ENCODE measurements at regions not wholly inside any gene's neighbourhood (a gene's known extent, or its start where the extent isn't known, plus 50 kb on each side); places are given as distances from the start of the nearest gene placed in this dataset.

DNA sequence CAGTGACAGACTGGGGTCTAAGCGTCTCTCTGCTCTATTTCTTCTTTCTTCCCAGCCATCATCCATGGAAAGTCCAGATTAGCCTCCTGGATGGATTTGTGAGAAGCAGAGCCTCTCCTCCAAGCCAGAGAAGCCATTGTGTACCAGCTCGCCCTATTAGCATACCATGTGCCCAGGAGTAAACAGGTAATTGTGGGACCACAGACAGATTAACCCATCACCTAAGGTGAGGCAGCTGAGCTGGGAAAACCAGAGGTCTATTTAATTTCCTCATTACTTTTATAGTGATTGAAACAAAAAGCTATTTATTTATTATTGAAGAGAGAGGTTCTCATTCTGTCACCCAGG lies 54.7 kb upstream of the NT5C1B start:
- H3K4me2 ChIP-seq (ENCODE audit: low read length): no peak overlapping the region
- no peak overlapping the region for H3K9ac ChIP-seq (ENCODE audit: low read length)
- H2AFZ ChIP-seq (ENCODE audit: low read depth, low read length): no peak overlapping the region
- no peaks in the 10 kb centered on the region for H3K27me3 ChIP-seq (ENCODE audit: insufficient read depth, low read depth, low read length)
- no peaks in the 10 kb centered on the region for H3K9me2 ChIP-seq (ENCODE audit: insufficient read depth, low read length)
- H3K4me3 ChIP-seq (ENCODE audit: low read length): no peak overlapping the region
- no peaks in the 10 kb centered on the region for H3K9me3 ChIP-seq (ENCODE audit: low read length)
- TF ChIP-seq, protein P1, sequence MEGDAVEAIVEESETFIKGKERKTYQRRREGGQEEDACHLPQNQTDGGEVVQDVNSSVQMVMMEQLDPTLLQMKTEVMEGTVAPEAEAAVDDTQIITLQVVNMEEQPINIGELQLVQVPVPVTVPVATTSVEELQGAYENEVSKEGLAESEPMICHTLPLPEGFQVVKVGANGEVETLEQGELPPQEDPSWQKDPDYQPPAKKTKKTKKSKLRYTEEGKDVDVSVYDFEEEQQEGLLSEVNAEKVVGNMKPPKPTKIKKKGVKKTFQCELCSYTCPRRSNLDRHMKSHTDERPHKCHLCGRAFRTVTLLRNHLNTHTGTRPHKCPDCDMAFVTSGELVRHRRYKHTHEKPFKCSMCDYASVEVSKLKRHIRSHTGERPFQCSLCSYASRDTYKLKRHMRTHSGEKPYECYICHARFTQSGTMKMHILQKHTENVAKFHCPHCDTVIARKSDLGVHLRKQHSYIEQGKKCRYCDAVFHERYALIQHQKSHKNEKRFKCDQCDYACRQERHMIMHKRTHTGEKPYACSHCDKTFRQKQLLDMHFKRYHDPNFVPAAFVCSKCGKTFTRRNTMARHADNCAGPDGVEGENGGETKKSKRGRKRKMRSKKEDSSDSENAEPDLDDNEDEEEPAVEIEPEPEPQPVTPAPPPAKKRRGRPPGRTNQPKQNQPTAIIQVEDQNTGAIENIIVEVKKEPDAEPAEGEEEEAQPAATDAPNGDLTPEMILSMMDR (IDR thresholded peaks at IDR 0.05; ENCODE audit: poor library complexity, severe bottlenecking): no peak
- TF ChIP-seq, protein P2, sequence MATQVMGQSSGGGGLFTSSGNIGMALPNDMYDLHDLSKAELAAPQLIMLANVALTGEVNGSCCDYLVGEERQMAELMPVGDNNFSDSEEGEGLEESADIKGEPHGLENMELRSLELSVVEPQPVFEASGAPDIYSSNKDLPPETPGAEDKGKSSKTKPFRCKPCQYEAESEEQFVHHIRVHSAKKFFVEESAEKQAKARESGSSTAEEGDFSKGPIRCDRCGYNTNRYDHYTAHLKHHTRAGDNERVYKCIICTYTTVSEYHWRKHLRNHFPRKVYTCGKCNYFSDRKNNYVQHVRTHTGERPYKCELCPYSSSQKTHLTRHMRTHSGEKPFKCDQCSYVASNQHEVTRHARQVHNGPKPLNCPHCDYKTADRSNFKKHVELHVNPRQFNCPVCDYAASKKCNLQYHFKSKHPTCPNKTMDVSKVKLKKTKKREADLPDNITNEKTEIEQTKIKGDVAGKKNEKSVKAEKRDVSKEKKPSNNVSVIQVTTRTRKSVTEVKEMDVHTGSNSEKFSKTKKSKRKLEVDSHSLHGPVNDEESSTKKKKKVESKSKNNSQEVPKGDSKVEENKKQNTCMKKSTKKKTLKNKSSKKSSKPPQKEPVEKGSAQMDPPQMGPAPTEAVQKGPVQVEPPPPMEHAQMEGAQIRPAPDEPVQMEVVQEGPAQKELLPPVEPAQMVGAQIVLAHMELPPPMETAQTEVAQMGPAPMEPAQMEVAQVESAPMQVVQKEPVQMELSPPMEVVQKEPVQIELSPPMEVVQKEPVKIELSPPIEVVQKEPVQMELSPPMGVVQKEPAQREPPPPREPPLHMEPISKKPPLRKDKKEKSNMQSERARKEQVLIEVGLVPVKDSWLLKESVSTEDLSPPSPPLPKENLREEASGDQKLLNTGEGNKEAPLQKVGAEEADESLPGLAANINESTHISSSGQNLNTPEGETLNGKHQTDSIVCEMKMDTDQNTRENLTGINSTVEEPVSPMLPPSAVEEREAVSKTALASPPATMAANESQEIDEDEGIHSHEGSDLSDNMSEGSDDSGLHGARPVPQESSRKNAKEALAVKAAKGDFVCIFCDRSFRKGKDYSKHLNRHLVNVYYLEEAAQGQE (IDR thresholded peaks at IDR 0.05; ENCODE audit: borderline replicate concordance): no peak
- no peak for TF ChIP-seq MXI1 (conservative IDR thresholded peaks at IDR 0.05; ENCODE audit: poor library complexity, severe bottlenecking)
- TF ChIP-seq POLR2AphosphoS5 (IDR thresholded peaks at IDR 0.05): no peak
- no peak for TF ChIP-seq SMC3 (conservative IDR thresholded peaks at IDR 0.05; ENCODE audit: poor library complexity)
- TF ChIP-seq EZH2 (IDR thresholded peaks at IDR 0.05; ENCODE audit: borderline replicate concordance, insufficient read depth, low read length, poor library complexity, severe bottlenecking): no peak
- TF ChIP-seq RAD21 (conservative IDR thresholded peaks at IDR 0.05): no peak
- no peak for TF ChIP-seq TAF1 (IDR thresholded peaks at IDR 0.05; ENCODE audit: low read depth)
- TF ChIP-seq EP300 (conservative IDR thresholded peaks at IDR 0.05; ENCODE audit: poor library complexity, severe bottlenecking): no peak
- H4K20me1 ChIP-seq (ENCODE audit: insufficient read depth): no peaks in the 10 kb centered on the region
- no peaks in the 10 kb centered on the region for H3K79me2 ChIP-seq (replicated peaks; ENCODE audit: insufficient read depth, low read length)
- no peaks in the 10 kb centered on the region for H3K36me3 ChIP-seq (ENCODE audit: insufficient read depth, low read length)
- H3K27ac ChIP-seq (ENCODE audit: low read length): no peak overlapping the region
- no peaks in the 10 kb centered on the region for H3F3A ChIP-seq (ENCODE audit: insufficient read depth, low read length, poor library complexity, severe bottlenecking)

DNA sequence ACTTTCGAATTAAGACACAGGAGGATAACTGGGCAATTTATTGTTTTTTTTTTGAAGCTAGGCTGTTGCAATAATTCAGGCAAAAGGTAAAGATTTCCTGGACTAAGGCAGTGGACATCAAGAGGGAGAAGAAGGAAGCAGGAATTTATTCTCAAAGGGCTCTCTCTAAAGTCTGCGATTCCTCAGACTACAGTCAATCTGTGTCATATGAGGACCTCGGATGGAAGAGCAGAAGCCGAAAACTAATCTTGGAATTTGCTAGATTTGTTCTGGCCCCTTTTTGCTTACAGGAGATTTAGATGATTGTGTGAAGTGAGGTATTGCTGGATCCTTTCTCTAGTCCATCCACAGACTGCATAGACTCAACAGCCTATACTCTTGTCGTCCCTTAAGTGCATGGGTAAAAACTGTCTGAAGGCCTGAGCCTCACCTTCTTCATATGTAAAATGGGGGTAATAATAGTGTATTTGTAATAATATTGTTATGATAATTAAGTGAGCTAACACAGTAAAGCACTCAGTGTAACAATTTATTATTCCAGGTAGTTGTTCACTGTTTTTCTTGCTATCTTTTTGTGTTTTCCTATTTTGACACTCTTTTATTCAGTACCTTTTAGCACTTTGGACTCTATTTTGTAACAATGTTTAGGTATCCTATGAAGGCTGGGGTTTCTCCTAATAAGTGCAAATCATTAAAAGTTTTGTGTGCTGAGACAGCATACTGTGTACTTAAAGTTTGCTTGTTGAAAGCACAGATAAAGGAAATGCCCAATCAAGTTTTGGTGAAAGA lies 54.2 kb upstream of the NT5C1B start:
- Histone ChIP-seq H3K79me2 (replicated peaks; ENCODE audit: insufficient read depth, low read length) (no peaks in the 10 kb centered on the region), H3K9ac (ENCODE audit: low read length) (no peak overlapping the region), H3F3A (ENCODE audit: insufficient read depth, low read length, poor library complexity, severe bottlenecking) (no peaks in the 10 kb centered on the region), H3K4me3 (ENCODE audit: low read length) (no peak overlapping the region), H3K36me3 (ENCODE audit: insufficient read depth, low read length) (no peaks in the 10 kb centered on the region), H4K20me1 (ENCODE audit: insufficient read depth) (no peaks in the 10 kb centered on the region), H2AFZ (ENCODE audit: low read depth, low read length) (no peak overlapping the region), H3K27me3 (ENCODE audit: insufficient read depth, low read depth, low read length) (no peaks in the 10 kb centered on the region), H3K4me2 (ENCODE audit: low read length) (no peak overlapping the region), H3K27ac (ENCODE audit: low read length) (no peak overlapping the region), H3K9me3 (ENCODE audit: low read length) (no peaks in the 10 kb centered on the region), H3K9me2 (ENCODE audit: insufficient read depth, low read length) (no peaks in the 10 kb centered on the region)
- TF ChIP-seq TAF1 (IDR thresholded peaks at IDR 0.05; ENCODE audit: low read depth): no peak
- TF ChIP-seq MXI1 (conservative IDR thresholded peaks at IDR 0.05; ENCODE audit: poor library complexity, severe bottlenecking): no peak
- no peak for TF ChIP-seq SMC3 (conservative IDR thresholded peaks at IDR 0.05; ENCODE audit: poor library complexity)
- TF ChIP-seq, protein P2 (IDR thresholded peaks at IDR 0.05; ENCODE audit: borderline replicate concordance): no peak
- no peak for TF ChIP-seq RAD21 (conservative IDR thresholded peaks at IDR 0.05)
- no peak for TF ChIP-seq EZH2 (IDR thresholded peaks at IDR 0.05; ENCODE audit: borderline replicate concordance, insufficient read depth, low read length, poor library complexity, severe bottlenecking)
- TF ChIP-seq EP300 (conservative IDR thresholded peaks at IDR 0.05; ENCODE audit: poor library complexity, severe bottlenecking): no peak

All from neural cell (in vitro differentiated cells).